GM23338 (cell line): ENCODE measurements at regions not wholly inside any gene's neighbourhood (a gene's known extent, or its start where the extent isn't known, plus 50 kb on each side); places are given as distances from the start of the nearest gene placed in this dataset.

Experiments used
- ATAC-seq: fragments of 200-7000 bp; cut with Tn5 transposase; 3 replicates; pipeline ENCODE4 v1.9.1; 2020
- DNase-seq: peaks from one replicate; pipeline ENCODE4 v3.0.0-alpha.2; 2015; ENCODE audit warnings: low spot score
- H2AFZ ChIP-seq: fragments of 200-600 bp; sonication (generic); 2 replicates; pipeline ENCODE4 v1.8.0; 2016; ENCODE audit warnings: antibody characterized with exemption, mild to moderate bottlenecking, moderate library complexity
- H3F3A ChIP-seq: fragments of 200-600 bp; sonication (generic); replicated peaks from 2 replicates; pipeline ENCODE4 v1.8.0; 2017; ENCODE audit warnings: antibody characterized with exemption, mixed run types, low read depth
- H3K27ac ChIP-seq: fragments of 200-600 bp; sonication (generic); 2 replicates; pipeline ENCODE4 v1.6.1; 2016; ENCODE audit warnings: low read depth
- H3K27me3 ChIP-seq: fragments of 200-600 bp; sonication (generic); 2 replicates; pipeline ENCODE4 v1.8.0; 2016; ENCODE audit warnings: mild to moderate bottlenecking, mixed run types, moderate library complexity; ENCODE audit not compliant: insufficient read depth
- H3K36me3 ChIP-seq: fragments of 200-600 bp; sonication (generic); 2 replicates; pipeline ENCODE4 v1.8.0; 2016; ENCODE audit warnings: mild to moderate bottlenecking; ENCODE audit not compliant: insufficient read depth
- H3K4me1 ChIP-seq: fragments of 200-600 bp; sonication (generic); 2 replicates; pipeline ENCODE4 v1.8.0; 2016; ENCODE audit warnings: mild to moderate bottlenecking, moderate library complexity; ENCODE audit not compliant: insufficient read depth
- H3K4me2 ChIP-seq: fragments of 200-600 bp; sonication (generic); 2 replicates; pipeline ENCODE4 v1.7.1; 2017; ENCODE audit warnings: mixed run types
- H3K4me3 ChIP-seq: fragments of 200-600 bp; sonication (generic); 2 replicates; pipeline ENCODE4 v1.6.1; 2016; ENCODE audit warnings: mixed run types
- H3K79me2 ChIP-seq: fragments of 200-600 bp; sonication (generic); replicated peaks from 2 replicates; pipeline ENCODE4 v1.8.0; 2017; ENCODE audit warnings: mild to moderate bottlenecking; ENCODE audit not compliant: insufficient read depth
- H3K9me2 ChIP-seq: fragments of 200-600 bp; sonication (generic); 2 replicates; pipeline ENCODE4 v1.8.0; 2017; ENCODE audit not compliant: insufficient read depth
- H4K20me1 ChIP-seq: fragments of 200-600 bp; sonication (generic); replicated peaks from 2 replicates; pipeline ENCODE4 v1.8.0; 2017; ENCODE audit warnings: mild to moderate bottlenecking; ENCODE audit not compliant: insufficient read depth
- H3K27ac Mint-ChIP-seq: 2 replicates; pipeline ENCODE4 v1.8.0; 2020; ENCODE audit warnings: inconsistent platforms, mild to moderate bottlenecking, moderate library complexity, mixed read lengths
- H3K27me3 Mint-ChIP-seq: 3 replicates; pipeline ENCODE4 v1.8.0; 2022; ENCODE audit warnings: low read depth, mild to moderate bottlenecking, moderate library complexity, mixed read lengths, inconsistent platforms; ENCODE audit not compliant: insufficient read depth, poor library complexity
- H3K36me3 Mint-ChIP-seq: 3 replicates; pipeline ENCODE4 v1.8.0; 2021; ENCODE audit warnings: low read depth, mild to moderate bottlenecking, inconsistent platforms, moderate library complexity, mixed read lengths
- H3K4me1 Mint-ChIP-seq: 3 replicates; pipeline ENCODE4 v1.8.0; 2020; ENCODE audit warnings: mild to moderate bottlenecking, inconsistent platforms, mixed read lengths
- H3K4me3 Mint-ChIP-seq: 3 replicates; pipeline ENCODE4 v1.8.0; 2021; ENCODE audit warnings: moderate library complexity, mild to moderate bottlenecking, inconsistent platforms, mixed read lengths
- H3K9me3 Mint-ChIP-seq: 3 replicates; pipeline ENCODE4 v1.8.0; 2020; ENCODE audit warnings: moderate library complexity, mild to moderate bottlenecking, inconsistent platforms, mixed read lengths
- CREB1 ChIP-seq: fragments of 250-450 bp; sonication (Bioruptor Pico); IDR thresholded peaks from 2 replicates; pipeline ENCODE4 v1.5.0; 2020; ENCODE audit warnings: low read depth, mild to moderate bottlenecking, moderate library complexity
- CTCF ChIP-seq, 2 experiments: fragments of 200-600 bp in 1 of 2; sonication (generic) in 1 of 2; conservative IDR thresholded peaks; 2 replicates each; pipeline versions ENCODE4 v1.5.1 to v1.6.1; 2016 to 2017; ENCODE audit warnings: antibody characterized with exemption in 2 of 2, low read depth in 2 of 2, mild to moderate bottlenecking in 2 of 2, moderate library complexity in 1 of 2
- ETS1 ChIP-seq: IDR thresholded peaks from 2 replicates; pipeline ENCODE4 v1.6.1; 2016; ENCODE audit warnings: antibody characterized with exemption
- EZH2 ChIP-seq: fragments of 200-600 bp; sonication (generic); IDR thresholded peaks from one replicate; pipeline ENCODE4 v1.8.0; 2017; ENCODE audit warnings: antibody characterized with exemption, mild to moderate bottlenecking, low read depth; ENCODE audit not compliant: unreplicated experiment
- EZH2phosphoT487 ChIP-seq: fragments of 200-600 bp; sonication (generic); IDR thresholded peaks from one replicate; pipeline ENCODE4 v1.8.1; 2018; ENCODE audit warnings: antibody characterized with exemption; ENCODE audit not compliant: unreplicated experiment
- JUNB ChIP-seq: IDR thresholded peaks from one replicate; pipeline ENCODE4 v1.6.1; 2016; ENCODE audit warnings: antibody characterized with exemption; ENCODE audit not compliant: unreplicated experiment
- NANOG ChIP-seq: IDR thresholded peaks from 2 replicates; pipeline ENCODE4 v1.6.1; 2016; ENCODE audit warnings: antibody characterized with exemption, borderline replicate concordance
- POLR2AphosphoS5 ChIP-seq: IDR thresholded peaks from 2 replicates; pipeline ENCODE4 v1.6.1; 2016; ENCODE audit warnings: antibody characterized with exemption, low read depth
- REST ChIP-seq: IDR thresholded peaks from one replicate; pipeline ENCODE4 v1.6.1; 2018; ENCODE audit warnings: antibody characterized with exemption; ENCODE audit not compliant: unreplicated experiment
- STAT1 ChIP-seq: IDR thresholded peaks from one replicate; pipeline ENCODE4 v1.6.1; 2016; ENCODE audit warnings: antibody characterized with exemption; ENCODE audit not compliant: unreplicated experiment
- ZNF114 ChIP-seq: fragments of 250-450 bp; sonication (Bioruptor Pico); IDR thresholded peaks from 2 replicates; pipeline ENCODE4 v1.5.0; 2020; ENCODE audit warnings: mild to moderate bottlenecking, moderate library complexity
- ZNF331 ChIP-seq: fragments of 250-450 bp; sonication (Bioruptor Pico); IDR thresholded peaks from 2 replicates; pipeline ENCODE4 v1.5.0; 2020; ENCODE audit warnings: low read depth, mild to moderate bottlenecking, moderate library complexity
- ZNF462 ChIP-seq: fragments of 250-450 bp; sonication (Bioruptor Pico); IDR thresholded peaks from 2 replicates; pipeline ENCODE4 v1.5.0; 2020; ENCODE audit warnings: mild to moderate bottlenecking, moderate library complexity

- DNase-seq (no peak), ATAC-seq (no peak)
Observed at GRCh38 chr4:8780596-8781368, 90.9 kb downstream of the HMX1 start.

More at GRCh38 chr4:8780596-8781368, 90.9 kb downstream of the HMX1 start:
- Histone ChIP-seq H3K27ac (no peak overlapping the region), H3K9me2 (no peaks in the 10 kb centered on the region), H3K4me1 (no peaks in the 10 kb centered on the region), H3F3A (no peaks in the 10 kb centered on the region), H2AFZ (no peak overlapping the region), H3K36me3 (no peaks in the 10 kb centered on the region), H3K79me2 (no peaks in the 10 kb centered on the region), H4K20me1 (no peaks in the 10 kb centered on the region), H3K4me2 (no peak overlapping the region), H3K27me3 (no peaks in the 10 kb centered on the region), H3K4me3 (no peak overlapping the region)
- H3K4me3 Mint-ChIP-seq: no peak overlapping the region
- peaks cover 2% of the 10 kb centered on the region for H3K27me3 Mint-ChIP-seq
- no peaks in the 10 kb centered on the region for H3K36me3 Mint-ChIP-seq
- H3K27ac Mint-ChIP-seq: no peak overlapping the region
- TF ChIP-seq POLR2AphosphoS5 (no peak), CTCF (conservative IDR thresholded peaks at IDR 0.05; ENCODE audit: low read depth in 2 of 2) (no peak), EZH2 (no peak), ZNF331 (CRISPR knock-in tag) (no peak), ETS1 (no peak), JUNB (no peak), STAT1 (no peak), EZH2phosphoT487 (no peak), ZNF114 (CRISPR knock-in tag) (no peak), CREB1 (CRISPR knock-in tag) (no peak), REST (no peak), NANOG (no peak), ZNF462 (no peak)
- H3K4me1 Mint-ChIP-seq: no peaks in the 10 kb centered on the region
- H3K9me3 Mint-ChIP-seq: no peaks in the 10 kb centered on the region
